TTC549 (cell line): ENCODE measurements at regions not wholly inside any gene's neighbourhood (a gene's known extent, or its start where the extent isn't known, plus 50 kb on each side); places are given as distances from the start of the nearest gene placed in this dataset.

Source experiments
- FAIRE-seq: peaks from 2 replicates; lab custom pipeline; 2012; peaks lifted over from hg19 to GRCh38; lab: Jason Lieb, UNC

- no peak for FAIRE-seq
Measured at GRCh38 chr6:14722704-14723103, 523.2 kb upstream of the JARID2 start.

GRCh38 chr6:14723535-14724086 is 522.3 kb upstream of the JARID2 start:
- FAIRE-seq: no peak

- no peak for FAIRE-seq
Measured at GRCh38 chr6:14724549-14724948, 521.3 kb upstream of the JARID2 start.

- FAIRE-seq: no peak
Measured at GRCh38 chr6:14726816-14727493, 518.9 kb upstream of the JARID2 start.

GRCh38 chr6:14727494-14728395 is 518.1 kb upstream of the JARID2 start:
- no peak for FAIRE-seq

GRCh38 chr6:14728396-14729024 is 517.4 kb upstream of the JARID2 start:
- FAIRE-seq: no peak

- FAIRE-seq: no peak
Measured at GRCh38 chr6:14729129-14729871, 516.6 kb upstream of the JARID2 start.

DNA sequence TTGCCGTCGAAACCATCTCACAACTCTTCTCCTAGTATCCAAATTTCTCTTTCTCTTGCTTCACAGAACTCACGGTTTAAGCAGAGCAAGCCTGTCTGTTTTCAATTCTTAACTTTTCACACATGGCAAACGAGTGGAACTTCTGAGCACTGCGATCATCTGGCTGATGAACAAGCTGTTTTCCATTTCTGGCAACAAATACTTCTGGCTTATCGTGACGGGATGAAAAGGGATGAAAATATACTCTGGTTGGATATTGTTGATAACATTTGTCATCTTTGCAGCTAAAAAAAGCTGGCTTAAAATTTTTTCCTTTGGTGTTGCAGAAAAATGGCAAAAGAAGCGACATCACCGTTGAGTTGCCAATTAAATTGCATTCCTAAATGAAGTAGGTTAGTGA is 515.2 kb upstream of the JARID2 start:
- no peak for FAIRE-seq

DNA sequence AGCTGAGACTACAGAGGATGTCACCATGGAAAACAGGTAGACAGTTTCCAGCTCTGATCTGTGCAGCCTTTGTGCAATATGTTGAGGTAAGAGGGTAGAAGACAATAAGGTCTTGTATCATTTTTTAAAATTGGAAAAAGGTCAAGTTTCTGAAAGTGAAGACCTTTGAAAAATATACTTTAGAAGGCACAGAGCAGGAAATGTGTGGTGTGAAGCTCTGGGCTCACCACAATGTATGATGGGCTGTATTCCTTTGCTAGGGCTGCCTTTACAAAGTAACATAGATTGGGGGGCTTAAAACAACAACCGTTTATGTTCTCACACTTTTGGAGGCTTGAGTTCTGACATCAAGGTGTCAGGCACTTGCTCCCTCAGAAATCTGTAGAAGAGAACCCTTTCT is 514.3 kb upstream of the JARID2 start:
- FAIRE-seq: no peak

DNA sequence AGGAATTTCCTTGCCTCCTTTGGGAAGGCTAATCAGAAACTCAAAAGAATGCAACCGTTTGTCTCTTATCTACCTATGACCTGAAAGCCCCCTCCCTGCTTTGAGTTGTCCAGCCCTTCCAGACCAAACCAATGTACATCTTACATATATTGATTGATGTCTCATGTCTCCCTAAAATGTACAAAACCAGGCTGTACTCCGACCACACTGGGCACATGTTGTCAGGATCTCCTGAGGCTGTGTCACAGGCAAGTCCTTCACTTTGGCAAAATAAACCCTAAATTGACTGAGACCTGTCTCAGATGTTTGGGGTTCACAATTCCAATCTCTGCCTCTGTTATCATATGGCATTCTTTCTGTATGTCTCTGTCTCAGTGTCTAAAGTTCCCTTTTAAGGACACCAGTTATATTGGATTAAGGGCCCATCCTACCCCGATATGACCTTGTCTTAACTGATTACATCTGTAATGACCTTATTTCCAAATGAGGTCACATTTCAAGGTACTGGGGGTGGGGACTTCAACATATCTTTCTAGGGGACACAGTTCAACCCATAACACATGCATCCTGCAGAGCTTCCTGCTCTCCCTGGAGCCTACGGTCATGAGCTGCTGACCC is 513.5 kb upstream of the JARID2 start:
- FAIRE-seq: no peak

DNA sequence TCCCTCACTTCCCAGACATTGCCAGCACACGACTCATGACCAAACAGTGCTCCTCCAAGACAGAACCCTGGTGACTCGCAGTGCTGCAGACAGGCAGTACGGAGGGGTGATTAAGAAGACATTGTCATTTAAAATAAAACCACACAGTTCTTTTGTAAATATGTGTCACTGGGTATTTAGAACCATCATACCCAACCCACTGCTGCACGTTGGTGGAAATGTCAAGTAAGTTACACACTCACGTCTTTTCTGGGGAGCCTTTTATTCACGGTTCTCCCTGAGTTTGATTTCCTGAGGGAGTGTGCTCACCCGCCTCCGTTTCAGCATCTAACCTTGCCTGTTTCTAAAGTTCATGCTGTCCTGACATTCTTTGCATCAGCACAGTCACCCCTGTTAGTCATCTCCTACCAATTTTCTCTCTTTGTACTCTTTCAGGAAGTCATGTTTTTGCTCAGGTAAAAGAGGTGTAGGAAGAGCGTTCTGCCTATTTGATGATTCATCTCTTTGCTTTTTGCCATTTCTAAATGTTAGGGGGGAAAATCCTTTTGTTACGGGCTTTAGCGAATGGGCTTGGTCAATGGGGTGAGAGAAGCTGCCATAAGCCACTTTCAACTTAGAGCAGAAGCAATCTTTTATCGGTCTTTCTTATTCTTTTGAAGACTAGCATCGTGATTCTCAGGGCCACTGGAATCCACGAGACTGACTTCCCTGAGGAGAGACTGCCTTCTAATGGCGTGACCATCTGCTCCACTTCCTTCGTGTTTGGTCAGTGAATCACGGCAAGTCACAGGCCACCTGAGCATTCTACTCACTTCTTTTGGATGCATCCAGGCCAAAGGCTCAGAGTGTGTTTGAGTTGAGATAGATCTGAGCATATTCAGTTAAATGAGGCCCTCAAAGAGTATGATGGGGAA is 512.8 kb upstream of the JARID2 start:
- FAIRE-seq: no peak

- FAIRE-seq: no peak
Measured at GRCh38 chr6:14734052-14734415, 511.8 kb upstream of the JARID2 start.

- no peak for FAIRE-seq
Measured at GRCh38 chr6:14734416-14735340, 511.2 kb upstream of the JARID2 start.

- no peak for FAIRE-seq
Measured at GRCh38 chr6:14735956-14736486, 509.8 kb upstream of the JARID2 start.

- FAIRE-seq: no peak
Measured at GRCh38 chr6:14736554-14736953, 509.3 kb upstream of the JARID2 start.

GRCh38 chr6:14738497-14738896 is 507.4 kb upstream of the JARID2 start:
- no peak for FAIRE-seq

DNA sequence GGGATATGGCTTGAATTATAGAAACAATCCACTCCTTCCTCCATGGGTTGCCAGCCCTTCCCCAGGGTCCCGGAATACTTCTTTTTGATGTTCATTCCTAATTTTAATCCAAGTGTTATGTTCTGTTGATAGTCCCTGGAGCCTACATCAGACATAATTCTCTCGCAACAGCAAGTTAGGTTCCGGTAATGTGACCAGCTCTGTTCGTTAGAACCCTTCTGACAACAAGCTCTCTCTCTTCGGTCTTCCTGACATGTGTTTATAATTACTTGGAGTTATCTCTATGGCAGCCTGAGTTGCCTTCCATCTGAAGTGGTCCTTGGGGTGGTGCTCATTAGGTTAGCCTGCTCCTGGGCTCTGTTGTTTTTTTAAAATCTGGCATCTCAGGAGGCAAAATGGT is 506.9 kb upstream of the JARID2 start:
- no peak for FAIRE-seq

- FAIRE-seq: no peak
Measured at GRCh38 chr6:14739827-14740226, 506.0 kb upstream of the JARID2 start.

DNA sequence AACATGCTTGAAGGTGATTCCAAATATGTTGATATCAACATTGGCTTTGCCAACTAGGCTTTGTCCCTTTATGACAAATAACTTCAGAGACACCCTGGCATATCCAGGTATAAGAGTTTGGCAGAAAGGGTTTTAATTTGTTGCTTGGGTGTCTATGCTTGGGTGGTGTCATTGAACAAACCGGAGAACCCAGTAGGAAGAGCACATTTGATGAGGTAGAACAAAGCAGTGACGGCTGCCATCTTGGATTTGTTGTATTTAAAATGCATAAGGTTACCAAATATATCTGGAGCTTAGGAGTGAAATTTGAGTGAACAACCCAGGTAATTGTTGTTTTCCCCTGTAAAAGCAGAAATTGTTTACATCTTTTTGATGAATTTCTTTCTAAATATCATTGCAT is 503.7 kb upstream of the JARID2 start:
- FAIRE-seq: no peak
